ENCODE measurements at regions not wholly inside any gene's neighbourhood (a gene's known extent, or its start where the extent isn't known, plus 50 kb on each side); places are given as distances from the start of the nearest gene placed in this dataset.

DNA sequence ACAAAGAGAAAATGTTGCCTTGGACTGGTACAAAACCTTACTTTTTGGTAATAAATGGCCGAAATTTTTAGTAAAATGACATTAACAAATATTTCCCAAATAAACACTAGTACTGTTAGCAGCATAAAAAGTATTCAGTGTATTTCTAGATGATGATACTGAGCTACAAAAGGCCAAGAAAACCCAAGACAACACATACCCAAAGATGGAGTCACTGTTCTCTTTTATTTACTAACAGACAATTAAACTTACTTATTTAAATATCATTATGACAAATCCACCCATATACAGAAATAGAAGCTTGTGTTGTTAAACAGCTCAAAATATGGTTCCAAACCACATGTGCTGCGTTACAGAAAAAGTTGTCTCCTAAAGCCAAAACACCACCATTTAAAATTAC is 239.9 kb downstream of the ZEB2 start:
- no peak for DNase-seq

GRCh38 chr2:144279165-144279564 is 240.8 kb downstream of the ZEB2 start:
- DNase-seq = no peak

GRCh38 chr2:144277622-144278354 is 242.1 kb downstream of the ZEB2 start:
- DNase-seq = no peak

GRCh38 chr2:144275340-144275739 is 244.6 kb downstream of the ZEB2 start:
- no peak for DNase-seq

DNA sequence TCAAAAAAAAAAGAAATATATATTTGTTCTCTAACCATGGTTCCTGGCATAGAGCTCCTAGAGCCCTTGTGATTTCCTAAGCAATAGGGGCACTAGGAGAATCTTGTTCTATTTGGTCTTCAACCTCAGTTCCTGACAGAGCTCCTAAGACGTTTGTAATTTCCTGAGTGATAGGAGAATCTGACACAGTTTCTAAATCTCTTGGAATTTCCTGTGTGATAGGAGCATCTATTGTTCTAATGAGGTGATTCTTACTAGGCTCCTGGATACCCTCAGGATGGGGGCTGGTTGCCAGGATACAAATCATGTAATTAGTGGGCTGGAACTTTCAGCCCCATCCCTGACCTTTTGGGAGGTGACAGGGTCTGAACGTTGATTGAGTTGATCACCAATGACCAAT is 245.8 kb downstream of the ZEB2 start:
- DNase-seq = no peak

DNA sequence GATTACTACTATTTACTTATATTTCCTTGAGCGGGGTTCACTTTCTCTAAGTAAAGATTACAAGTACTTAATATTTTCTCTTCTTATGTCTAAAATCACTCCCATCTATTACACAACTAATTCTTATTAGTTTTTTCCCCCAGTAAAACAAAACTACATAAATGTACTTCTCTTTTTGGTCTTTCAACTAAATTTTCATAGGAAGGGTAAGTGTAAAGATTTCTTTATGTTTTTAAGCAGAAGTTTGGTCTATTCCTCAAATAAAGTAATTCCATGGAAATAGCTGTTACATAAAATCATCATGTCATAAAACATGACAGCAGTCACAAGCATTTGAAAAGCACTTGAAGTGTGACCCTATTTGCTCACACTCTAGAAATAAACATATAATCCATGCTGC is 249.0 kb downstream of the ZEB2 start:
- DNase-seq = no peak

GRCh38 chr2:144268036-144268678 is 251.8 kb downstream of the ZEB2 start:
- DNase-seq = no peak

- peak in 1 of 2 donors; percentile 22 for DNase-seq
Observed at GRCh38 chr2:144267239-144267638, 252.7 kb downstream of the ZEB2 start.

DNA sequence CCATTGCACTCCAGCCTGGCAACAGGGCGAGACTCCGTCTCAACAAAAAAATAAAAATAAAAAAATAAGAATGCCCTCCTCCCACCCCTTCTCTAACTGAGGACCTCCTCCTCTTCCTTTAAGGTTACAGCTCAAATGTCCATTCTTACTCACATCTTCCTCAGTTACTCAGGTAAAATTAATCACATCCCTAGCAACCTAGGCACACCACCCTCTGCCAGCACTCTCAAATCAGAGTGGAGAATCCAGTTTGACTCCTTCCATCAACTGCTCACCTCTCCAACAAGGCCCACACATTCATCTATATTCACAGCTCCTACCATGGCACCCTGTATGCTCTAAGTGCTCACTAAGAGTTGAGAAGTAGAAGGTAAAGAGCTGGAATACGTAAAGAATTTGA is 254.3 kb downstream of the ZEB2 start:
- DNase-seq = no peak

DNA sequence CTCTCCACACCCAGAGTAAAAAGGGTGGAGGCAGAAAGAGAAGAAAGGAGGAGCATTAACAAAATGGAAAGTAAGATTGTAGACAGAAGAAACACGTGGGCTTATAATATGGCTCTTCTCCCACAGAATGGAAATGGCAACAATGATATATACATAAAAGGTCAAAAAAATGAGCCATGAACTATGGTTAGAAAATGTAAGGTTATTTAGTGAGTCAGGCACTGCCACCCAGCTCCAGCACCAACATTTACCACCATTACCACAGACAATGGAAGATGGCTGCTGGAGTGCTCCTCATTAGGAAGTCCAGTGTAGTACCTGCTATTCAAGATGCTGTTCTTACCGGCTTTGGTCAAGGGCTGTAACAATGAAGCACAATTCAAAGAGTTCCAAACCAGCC is 258.0 kb downstream of the ZEB2 start:
- no peak for DNase-seq

GRCh38 chr2:144261336-144261735 is 258.6 kb downstream of the ZEB2 start:
- DNase-seq = peak in 1 of 2 donors; percentile 4

- no peak for DNase-seq
Observed at GRCh38 chr2:144259332-144259731, 260.6 kb downstream of the ZEB2 start.

DNA sequence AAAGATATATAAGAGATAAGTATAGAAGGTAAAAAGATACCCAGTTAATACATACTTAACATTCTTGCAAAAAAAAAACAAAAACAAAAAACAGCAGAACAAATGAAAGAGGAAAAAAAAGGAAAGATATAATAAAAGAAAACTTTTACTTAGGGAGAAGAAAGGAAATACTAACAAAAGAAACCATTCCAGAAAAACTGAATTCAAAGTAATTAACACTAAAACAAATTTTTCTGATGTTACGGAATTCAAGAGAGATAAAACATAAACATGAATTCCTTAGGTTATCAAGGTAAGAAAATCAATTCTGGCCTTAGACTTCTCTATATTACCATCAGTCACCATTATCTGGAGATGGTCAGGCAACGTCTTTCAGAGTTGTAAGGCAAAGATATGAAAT is 261.8 kb downstream of the ZEB2 start:
- no peak for DNase-seq

DNA sequence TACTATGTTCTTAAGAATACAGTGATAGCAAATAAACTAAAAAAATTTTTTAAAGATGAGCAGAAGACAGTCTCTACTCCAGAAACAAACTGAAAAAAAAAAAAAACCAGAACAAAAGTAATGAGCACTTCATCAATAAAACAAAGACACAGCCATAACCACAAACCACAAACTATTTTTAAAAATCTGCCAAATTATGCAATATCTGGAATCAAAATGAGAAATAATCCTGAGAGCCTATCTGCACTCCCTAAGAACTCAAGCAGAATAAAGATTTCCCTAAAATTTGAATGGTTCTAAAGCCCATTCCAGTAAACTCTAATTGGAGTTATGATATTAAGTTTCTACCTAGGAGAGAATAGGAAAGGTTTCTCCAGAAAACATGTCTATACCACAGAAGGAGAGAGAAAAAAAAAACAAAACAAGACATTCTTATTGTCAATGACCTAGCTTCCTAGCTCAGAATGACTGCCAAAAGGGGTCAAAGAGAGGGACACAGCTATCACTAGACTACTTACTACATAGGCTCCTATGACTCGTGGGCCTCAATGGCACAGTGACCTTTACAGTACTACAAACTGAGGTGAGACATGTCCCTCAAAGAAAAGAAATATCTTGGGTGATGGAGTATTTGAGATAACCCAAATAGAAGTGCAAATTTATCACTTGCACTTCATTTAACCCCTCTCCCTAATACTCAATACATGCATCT is 262.8 kb downstream of the ZEB2 start:
- no peak for DNase-seq

DNA sequence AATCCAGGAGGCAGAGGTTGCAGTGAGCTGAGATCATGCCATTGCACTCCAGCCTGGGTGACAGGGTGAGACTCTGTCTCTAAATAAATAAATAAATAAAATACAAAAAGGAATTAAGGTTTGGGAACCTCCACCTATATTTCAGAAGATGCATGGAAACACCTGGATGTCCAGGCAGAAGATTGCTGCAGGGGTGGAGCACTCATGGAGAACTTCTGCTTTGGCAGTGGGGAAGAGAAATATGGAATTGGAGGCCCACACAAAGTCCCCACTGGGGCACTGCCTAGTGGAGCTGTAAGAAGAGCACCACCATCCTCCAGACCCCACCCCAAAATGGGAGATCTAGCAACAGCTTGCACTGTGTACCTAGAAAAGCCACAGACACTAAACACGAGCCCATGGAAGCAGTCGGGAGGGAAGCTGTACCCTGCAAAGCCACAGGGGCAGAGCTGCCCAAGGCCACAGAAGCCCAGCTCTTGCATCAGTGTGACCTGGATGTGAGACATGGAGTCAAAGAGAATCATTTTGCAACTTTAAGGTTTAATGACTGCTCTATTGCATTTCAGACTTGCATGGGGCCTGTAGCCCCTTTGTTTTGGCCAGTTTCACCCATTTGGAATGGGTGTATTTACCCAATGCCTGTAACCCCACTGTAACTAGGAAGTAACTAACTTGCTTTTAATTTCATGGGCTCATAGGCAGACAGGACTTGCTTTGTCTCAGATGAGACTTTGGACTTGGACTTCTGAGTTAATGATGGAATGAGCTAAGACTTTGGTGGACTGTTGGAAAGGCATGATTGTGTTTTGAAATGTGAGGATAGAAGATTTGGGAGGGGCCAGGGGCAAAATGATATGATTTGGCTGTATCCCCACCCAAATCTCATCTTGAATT is 265.3 kb downstream of the ZEB2 start:
- no peak for DNase-seq

DNA sequence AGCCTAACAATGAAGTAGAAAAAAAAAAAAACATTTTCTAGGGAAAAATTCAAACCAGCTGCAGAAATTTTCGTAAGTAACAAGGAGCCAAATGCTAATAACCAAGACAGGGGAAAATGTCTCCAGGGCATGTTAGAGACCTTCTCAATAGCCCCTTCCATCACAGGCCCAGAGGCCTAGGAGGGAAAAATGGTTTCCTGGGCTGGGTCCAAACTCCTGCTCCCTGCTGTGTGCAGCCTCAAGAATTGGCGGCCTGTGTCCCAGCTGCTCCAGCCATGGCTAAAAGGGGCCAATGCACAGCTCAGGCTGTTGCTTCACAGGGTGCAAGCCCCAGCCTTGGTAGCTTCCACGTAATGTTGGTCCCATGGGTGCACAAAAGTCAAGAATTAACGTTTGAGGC is 266.2 kb downstream of the ZEB2 start:
- no peak for DNase-seq

DNA sequence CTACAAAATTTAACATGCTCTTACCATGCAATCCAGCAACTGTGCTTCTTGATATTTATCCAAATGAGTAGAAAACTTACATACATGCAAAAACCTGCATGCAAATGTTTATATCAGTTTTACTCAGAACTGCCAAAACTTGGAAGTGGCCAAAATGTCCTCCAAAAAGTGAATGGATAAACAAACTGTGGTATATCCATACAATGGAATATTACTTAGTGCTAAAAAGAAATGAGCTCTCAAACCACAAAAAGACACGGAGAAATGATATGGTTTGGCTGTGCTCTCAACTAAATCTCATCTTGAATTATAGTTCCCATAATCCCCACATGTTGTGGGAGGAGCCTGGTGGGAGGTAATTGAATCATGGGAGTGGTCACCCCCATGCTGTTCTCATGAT is 267.2 kb downstream of the ZEB2 start:
- no peak for DNase-seq

- no peak for DNase-seq
Observed at GRCh38 chr2:144249035-144249637, 270.8 kb downstream of the ZEB2 start.

DNA sequence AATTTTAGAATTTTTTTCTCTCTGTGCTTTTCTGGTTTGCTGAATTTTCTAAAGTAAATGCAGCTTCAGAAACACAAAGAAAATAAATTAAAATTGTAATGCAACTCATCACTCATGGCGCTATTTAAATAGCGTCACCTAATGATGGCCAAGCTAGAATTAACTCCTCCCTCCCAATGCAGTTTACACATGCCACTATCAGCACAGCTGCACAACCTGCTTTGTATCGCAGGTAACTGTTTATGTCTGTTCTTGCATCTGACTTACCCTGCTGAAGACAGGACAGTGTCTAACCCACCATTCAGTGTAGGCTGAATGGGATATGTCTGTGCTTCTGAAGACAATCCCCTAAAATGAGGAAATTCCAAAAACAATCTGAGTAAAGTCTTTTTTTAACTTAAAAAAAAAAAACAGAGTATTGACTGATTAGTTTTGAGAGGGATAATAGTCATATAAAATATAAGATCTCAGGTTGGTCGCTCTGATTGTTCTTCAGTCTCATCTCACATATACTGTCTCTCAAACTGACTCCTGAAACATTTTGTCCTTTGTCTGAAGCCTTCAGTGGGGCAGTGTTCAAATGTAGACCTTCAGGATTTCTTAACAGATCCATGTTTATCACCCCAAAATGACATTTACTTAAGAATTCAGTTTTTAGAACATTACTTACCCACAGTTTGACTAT is 271.4 kb downstream of the ZEB2 start:
- DNase-seq = no peak

GRCh38 chr2:144244938-144245337 is 275.0 kb downstream of the ZEB2 start:
- DNase-seq = no peak

- DNase-seq = no peak
Observed at GRCh38 chr2:144242311-144242710, 277.6 kb downstream of the ZEB2 start.

- no peak for DNase-seq
Observed at GRCh38 chr2:144241801-144242200, 278.1 kb downstream of the ZEB2 start.

Measured in CD4-positive, alpha-beta T cell treated with Interleukin-1 beta for 1 hour (primary cell).